ENCODE measurements at regions not wholly inside any gene's neighbourhood (a gene's known extent, or its start where the extent isn't known, plus 50 kb on each side); places are given as distances from the start of the nearest gene placed in this dataset.

DNA sequence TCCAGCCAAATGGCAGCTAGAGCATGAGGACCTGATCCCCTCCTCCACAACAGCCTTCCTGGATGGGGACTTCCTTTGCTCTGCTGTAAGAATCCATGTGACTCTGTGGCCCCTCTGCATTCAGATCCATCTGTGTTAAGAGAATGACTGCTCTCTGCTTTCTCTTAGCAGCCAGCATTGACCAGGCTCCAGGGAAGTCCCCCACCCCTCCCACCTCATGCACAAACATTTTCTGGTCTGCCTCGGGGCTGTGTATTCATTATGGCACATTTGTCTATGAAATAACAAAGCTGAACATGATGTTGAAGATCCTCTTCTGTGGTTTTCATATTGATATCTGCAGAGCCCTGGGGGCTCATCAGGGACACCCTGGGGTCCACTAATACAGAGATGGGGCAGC, 201.7 kb downstream of the NUAK1 start:
- Mint-ChIP-seq H3K27me3 (ENCODE audit: low read depth in 3 of 3) (peaks cover 0 to 16% (median 5%) of the 10 kb centered on the region in 3 donors), H3K36me3 (no peaks in the 10 kb centered on the region), H3K9me3 (peaks cover 0 to 5% (median 0%) of the 10 kb centered on the region in 7 donors), H3K4me1 (no peaks in the 10 kb centered on the region), H3K27ac (no peak overlapping the region), H3K4me3 (no peak overlapping the region)
- no peak overlapping the region for H3K4me3 ChIP-seq (replicated peaks in 1 of 3; ENCODE audit: low read depth in 2 of 3, low read length in 3 of 3)
- intact Hi-C loops (cut with micrococcal nuclease): no loop called here
- H3K9me3 ChIP-seq (replicated peaks in 1 of 2; ENCODE audit: control insufficient read depth in 1 of 2, insufficient read depth in 1 of 2, low read length in 2 of 2): no peaks in the 10 kb centered on the region
- H3K36me3 ChIP-seq (replicated peaks in 1 of 2; ENCODE audit: control insufficient read depth in 1 of 2, insufficient read depth in 2 of 2, low read length in 2 of 2): no peaks in the 10 kb centered on the region
- no peaks in the 10 kb centered on the region for H3K4me1 ChIP-seq (ENCODE audit: control insufficient read depth in 1 of 2, insufficient read depth in 2 of 2, low read length in 2 of 2)
- no peaks in the 10 kb centered on the region for H3K79me2 ChIP-seq (ENCODE audit: insufficient read depth, low read length)
- DNase-seq: no peak
- TF ChIP-seq, protein P1, sequence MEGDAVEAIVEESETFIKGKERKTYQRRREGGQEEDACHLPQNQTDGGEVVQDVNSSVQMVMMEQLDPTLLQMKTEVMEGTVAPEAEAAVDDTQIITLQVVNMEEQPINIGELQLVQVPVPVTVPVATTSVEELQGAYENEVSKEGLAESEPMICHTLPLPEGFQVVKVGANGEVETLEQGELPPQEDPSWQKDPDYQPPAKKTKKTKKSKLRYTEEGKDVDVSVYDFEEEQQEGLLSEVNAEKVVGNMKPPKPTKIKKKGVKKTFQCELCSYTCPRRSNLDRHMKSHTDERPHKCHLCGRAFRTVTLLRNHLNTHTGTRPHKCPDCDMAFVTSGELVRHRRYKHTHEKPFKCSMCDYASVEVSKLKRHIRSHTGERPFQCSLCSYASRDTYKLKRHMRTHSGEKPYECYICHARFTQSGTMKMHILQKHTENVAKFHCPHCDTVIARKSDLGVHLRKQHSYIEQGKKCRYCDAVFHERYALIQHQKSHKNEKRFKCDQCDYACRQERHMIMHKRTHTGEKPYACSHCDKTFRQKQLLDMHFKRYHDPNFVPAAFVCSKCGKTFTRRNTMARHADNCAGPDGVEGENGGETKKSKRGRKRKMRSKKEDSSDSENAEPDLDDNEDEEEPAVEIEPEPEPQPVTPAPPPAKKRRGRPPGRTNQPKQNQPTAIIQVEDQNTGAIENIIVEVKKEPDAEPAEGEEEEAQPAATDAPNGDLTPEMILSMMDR (IDR thresholded peaks at IDR 0.05): no peak
- no peak overlapping the region for H3K9ac ChIP-seq (ENCODE audit: insufficient read depth, low read length, poor library complexity, severe bottlenecking)
- no peak overlapping the region for H3K27ac ChIP-seq (ENCODE audit: low read depth in 1 of 2, low read length in 2 of 2)
- no peak overlapping the region for H3K4me2 ChIP-seq (replicated peaks; ENCODE audit: extremely low read depth, low read length, poor library complexity, severe bottlenecking)
- WGBS (ENCODE audit: insufficient coverage): no CpG with 5 or more reads among the region's 1 CpG
- no peak overlapping the region for H2AFZ ChIP-seq (ENCODE audit: insufficient read depth, low read depth, low read length, poor library complexity, severe bottlenecking)
- no peaks in the 10 kb centered on the region for H4K20me1 ChIP-seq (ENCODE audit: insufficient read depth, low read length)
- H3K27me3 ChIP-seq (ENCODE audit: control insufficient read depth in 2 of 2, insufficient read depth in 2 of 2, low read length in 2 of 2): no peaks in the 10 kb centered on the region

- no peak for DNase-seq
- WGBS (ENCODE audit: insufficient coverage): no CpG with 5 or more reads among the region's 3 CpGs
- Histone ChIP-seq H3K9ac (ENCODE audit: insufficient read depth, low read length, poor library complexity, severe bottlenecking) (no peak overlapping the region), H2AFZ (ENCODE audit: insufficient read depth, low read depth, low read length, poor library complexity, severe bottlenecking) (no peak overlapping the region), H3K4me1 (ENCODE audit: control insufficient read depth in 1 of 2, insufficient read depth in 2 of 2, low read length in 2 of 2) (no peaks in the 10 kb centered on the region), H3K79me2 (ENCODE audit: insufficient read depth, low read length) (no peaks in the 10 kb centered on the region), H4K20me1 (ENCODE audit: insufficient read depth, low read length) (no peaks in the 10 kb centered on the region), H3K4me3 (replicated peaks in 1 of 3; ENCODE audit: low read depth in 2 of 3, low read length in 3 of 3) (no peak overlapping the region), H3K27ac (ENCODE audit: low read depth in 1 of 2, low read length in 2 of 2) (no peak overlapping the region), H3K36me3 (replicated peaks in 1 of 2; ENCODE audit: control insufficient read depth in 1 of 2, insufficient read depth in 2 of 2, low read length in 2 of 2) (no peaks in the 10 kb centered on the region), H3K4me2 (replicated peaks; ENCODE audit: extremely low read depth, low read length, poor library complexity, severe bottlenecking) (no peak overlapping the region), H3K9me3 (replicated peaks in 1 of 2; ENCODE audit: control insufficient read depth in 1 of 2, insufficient read depth in 1 of 2, low read length in 2 of 2) (peaks cover 0 to 4% of the 10 kb centered on the region in 2 donors), H3K27me3 (ENCODE audit: control insufficient read depth in 2 of 2, insufficient read depth in 2 of 2, low read length in 2 of 2) (no peaks in the 10 kb centered on the region)
- TF ChIP-seq, protein P1 (IDR thresholded peaks at IDR 0.05): no peak
- Mint-ChIP-seq H3K27ac (no peak overlapping the region), H3K4me3 (no peak overlapping the region), H3K9me3 (peaks cover 0 to 7% (median 4%) of the 10 kb centered on the region in 7 donors), H3K36me3 (no peaks in the 10 kb centered on the region), H3K27me3 (ENCODE audit: low read depth in 3 of 3) (peaks cover 0 to 12% (median 8%) of the 10 kb centered on the region in 3 donors), H3K4me1 (no peaks in the 10 kb centered on the region)
- intact Hi-C loops (cut with micrococcal nuclease): no loop called here
These were observed 199.5 kb downstream of the NUAK1 start for GRCh38 chr12:105939181-105939721.
